ENCODE measurements at regions not wholly inside any gene's neighbourhood (a gene's known extent, or its start where the extent isn't known, plus 50 kb on each side); places are given as distances from the start of the nearest gene placed in this dataset.

DNA sequence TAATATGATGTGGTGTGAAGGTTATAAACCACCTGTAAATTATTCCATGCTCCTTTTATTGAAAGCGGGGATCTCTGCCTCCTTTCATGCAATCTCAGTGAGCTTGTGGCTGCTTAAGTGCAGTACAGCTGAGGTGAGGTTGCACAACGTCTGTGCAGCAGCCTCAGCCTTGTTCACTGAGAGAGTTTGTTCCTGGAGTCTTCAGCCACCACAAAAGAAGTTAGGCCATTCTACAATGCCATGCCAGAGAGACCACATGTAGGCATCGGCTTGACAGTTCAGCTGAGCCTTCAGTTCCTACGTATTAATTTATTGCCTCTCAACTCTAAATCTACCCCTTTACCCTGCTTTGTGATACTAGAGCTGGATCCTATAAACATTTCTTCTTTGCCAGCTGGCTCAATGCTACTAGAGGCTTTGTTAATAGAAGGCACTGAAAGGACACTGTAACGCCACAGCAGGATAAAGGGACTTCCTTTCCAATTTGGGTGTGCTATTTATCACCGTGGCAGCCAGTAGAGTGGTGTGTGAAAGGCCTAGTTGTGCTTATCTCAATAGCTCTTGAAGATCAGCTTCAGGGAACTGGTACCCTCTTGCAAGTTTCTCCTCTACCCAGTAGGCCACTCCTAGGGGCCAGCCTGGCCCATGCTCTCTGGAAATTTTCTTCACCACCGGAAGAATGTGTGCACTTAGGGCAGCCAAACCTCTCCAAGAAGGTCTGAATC lies 337.7 kb downstream of the IPO8 start:
- no peaks in the 10 kb centered on the region for H3K27me3 ChIP-seq
- intact Hi-C loops (cut with DNase I) = no loop called here
- WGBS, 3 donors = 60 to 73% (median 65%) methylated on average over 7 of the region's 7 CpGs
- H3K4me1 ChIP-seq (ENCODE audit: insufficient read depth) = no peaks in the 10 kb centered on the region
- no peak overlapping the region for H3K27ac ChIP-seq
- H3K9me3 ChIP-seq = no peaks in the 10 kb centered on the region
- no peak for DNase-seq
- no peaks in the 10 kb centered on the region for H3K36me3 ChIP-seq
- H3K4me3 ChIP-seq = no peak overlapping the region
- TF ChIP-seq POLR2A (IDR thresholded peaks at IDR 0.05) = no peak
- no peak for TF ChIP-seq CTCF (IDR thresholded peaks at IDR 0.05)
- no peak for TF ChIP-seq EP300 (IDR thresholded peaks at IDR 0.05)

GRCh38 chr12:30345744-30346471 lies 349.8 kb downstream of the IPO8 start:
- Histone ChIP-seq H3K4me1 (ENCODE audit: insufficient read depth) (no peaks in the 10 kb centered on the region), H3K27me3 (no peaks in the 10 kb centered on the region), H3K9me3 (no peaks in the 10 kb centered on the region), H3K36me3 (no peaks in the 10 kb centered on the region), H3K27ac (no peak overlapping the region), H3K4me3 (no peak overlapping the region)
- DNase-seq = no peak
- 83 to 90% (median 86%) methylated on average over 4 of the region's 4 CpGs for WGBS, 3 donors
- intact Hi-C loops (cut with DNase I) = no loop called here
- TF ChIP-seq CTCF (IDR thresholded peaks at IDR 0.05) (no peak), EP300 (IDR thresholded peaks at IDR 0.05) (no peak), POLR2A (IDR thresholded peaks at IDR 0.05) (no peak)

GRCh38 chr12:30330565-30330964 lies 365.1 kb downstream of the IPO8 start:
- Histone ChIP-seq H3K4me1 (ENCODE audit: insufficient read depth) (no peaks in the 10 kb centered on the region), H3K9me3 (no peaks in the 10 kb centered on the region), H3K27ac (no peak overlapping the region), H3K36me3 (no peaks in the 10 kb centered on the region), H3K4me3 (no peak overlapping the region), H3K27me3 (no peaks in the 10 kb centered on the region)
- TF ChIP-seq EP300 (IDR thresholded peaks at IDR 0.05) (no peak), CTCF (IDR thresholded peaks at IDR 0.05) (no peak), POLR2A (IDR thresholded peaks at IDR 0.05) (no peak)
- DNase-seq = no peak
- intact Hi-C loops (cut with DNase I) = no loop called here

DNA sequence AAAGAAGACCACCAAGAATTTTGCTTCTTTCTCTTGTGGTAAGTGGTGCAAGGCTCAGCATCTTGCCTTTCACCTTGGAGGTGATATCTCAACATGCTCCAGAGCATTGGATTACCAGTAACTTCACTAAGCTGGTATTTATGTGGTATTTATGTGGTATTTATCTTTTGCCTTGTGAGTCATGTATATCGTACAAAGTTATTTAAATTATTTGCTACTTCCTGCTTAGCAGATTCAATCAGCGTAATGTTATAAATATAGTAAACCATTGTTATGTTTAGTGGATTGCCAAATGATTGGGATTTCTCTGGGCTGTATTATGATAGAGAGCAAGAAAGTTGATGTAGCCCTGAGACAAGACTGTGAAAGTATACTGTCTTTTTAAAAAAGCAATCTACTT lies 366.4 kb downstream of the IPO8 start:
- Histone ChIP-seq H3K4me3 (no peak overlapping the region), H3K4me1 (ENCODE audit: insufficient read depth) (no peaks in the 10 kb centered on the region), H3K36me3 (no peaks in the 10 kb centered on the region), H3K27ac (no peak overlapping the region), H3K9me3 (no peaks in the 10 kb centered on the region), H3K27me3 (no peaks in the 10 kb centered on the region)
- 63 to 72% (median 64%) methylated on average over 2 of the region's 2 CpGs for WGBS, 3 donors
- intact Hi-C loops (cut with DNase I) = no loop called here
- no peak for TF ChIP-seq CTCF (IDR thresholded peaks at IDR 0.05)
- TF ChIP-seq POLR2A (IDR thresholded peaks at IDR 0.05) = no peak
- no peak for TF ChIP-seq EP300 (IDR thresholded peaks at IDR 0.05)
- DNase-seq = no peak

Measured in ovary (tissue), 7 donors.